ENCODE measurements at regions not wholly inside any gene's neighbourhood (a gene's known extent, or its start where the extent isn't known, plus 50 kb on each side); places are given as distances from the start of the nearest gene placed in this dataset.
"Not testable (repeated sequence)": the region's sequence is repeated elsewhere in the genome, so short reads cannot be mapped to it uniquely, and the experiment has no call there.

GRCh38 chr5:163336074-163336473, 101.3 kb upstream of the CCNG1 start:
- TF ChIP-seq, protein P1, sequence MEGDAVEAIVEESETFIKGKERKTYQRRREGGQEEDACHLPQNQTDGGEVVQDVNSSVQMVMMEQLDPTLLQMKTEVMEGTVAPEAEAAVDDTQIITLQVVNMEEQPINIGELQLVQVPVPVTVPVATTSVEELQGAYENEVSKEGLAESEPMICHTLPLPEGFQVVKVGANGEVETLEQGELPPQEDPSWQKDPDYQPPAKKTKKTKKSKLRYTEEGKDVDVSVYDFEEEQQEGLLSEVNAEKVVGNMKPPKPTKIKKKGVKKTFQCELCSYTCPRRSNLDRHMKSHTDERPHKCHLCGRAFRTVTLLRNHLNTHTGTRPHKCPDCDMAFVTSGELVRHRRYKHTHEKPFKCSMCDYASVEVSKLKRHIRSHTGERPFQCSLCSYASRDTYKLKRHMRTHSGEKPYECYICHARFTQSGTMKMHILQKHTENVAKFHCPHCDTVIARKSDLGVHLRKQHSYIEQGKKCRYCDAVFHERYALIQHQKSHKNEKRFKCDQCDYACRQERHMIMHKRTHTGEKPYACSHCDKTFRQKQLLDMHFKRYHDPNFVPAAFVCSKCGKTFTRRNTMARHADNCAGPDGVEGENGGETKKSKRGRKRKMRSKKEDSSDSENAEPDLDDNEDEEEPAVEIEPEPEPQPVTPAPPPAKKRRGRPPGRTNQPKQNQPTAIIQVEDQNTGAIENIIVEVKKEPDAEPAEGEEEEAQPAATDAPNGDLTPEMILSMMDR (conservative IDR thresholded peaks at IDR 0.05; ENCODE audit: low read depth in 2 of 2) = not testable (repeated sequence)
- not testable (repeated sequence) for TF ChIP-seq EZH2 (IDR thresholded peaks at IDR 0.05; ENCODE audit: low read depth, unreplicated experiment); REST (IDR thresholded peaks at IDR 0.05; ENCODE audit: unreplicated experiment); JUNB (IDR thresholded peaks at IDR 0.05; ENCODE audit: unreplicated experiment)

Data from GM23338 (cell line).